ENCODE measurements at regions not wholly inside any gene's neighbourhood (a gene's known extent, or its start where the extent isn't known, plus 50 kb on each side); places are given as distances from the start of the nearest gene placed in this dataset.

DNA sequence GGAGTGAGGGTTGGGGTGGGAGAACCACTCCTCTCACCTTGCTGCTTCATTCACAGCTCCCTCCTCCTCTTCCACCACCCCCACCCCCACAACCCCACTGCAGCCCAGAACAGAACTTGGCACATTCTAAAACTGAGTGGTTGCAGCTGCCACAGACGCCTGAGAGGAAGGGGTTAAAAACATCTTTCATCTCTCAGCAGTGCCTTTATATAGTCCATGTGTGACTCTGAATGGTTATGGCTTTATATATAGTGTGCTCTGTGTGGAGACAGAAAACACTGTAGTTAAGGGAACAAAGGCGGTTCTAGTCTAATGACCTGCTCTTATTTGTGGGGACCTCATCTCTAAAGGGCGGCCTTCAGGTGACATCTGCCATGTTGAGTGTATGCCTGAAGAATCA is 144.8 kb downstream of the BCOR start:
- TF ChIP-seq RAD21 (IDR thresholded peaks at IDR 0.05; ENCODE audit: low read length) (no peak), BHLHE40 (IDR thresholded peaks at IDR 0.05; ENCODE audit: low read depth, low read length) (no peak), CEBPB (IDR thresholded peaks at IDR 0.05; ENCODE audit: low read depth, low read length) (no peak), POLR2A (IDR thresholded peaks at IDR 0.05; ENCODE audit: low read depth, low read length) (no peak), RCOR1 (IDR thresholded peaks at IDR 0.05; ENCODE audit: insufficient replicate concordance, low read length) (no peak), MAZ (IDR thresholded peaks at IDR 0.05; ENCODE audit: borderline replicate concordance, low read depth, low read length) (no peak), FOS (IDR thresholded peaks at IDR 0.05; ENCODE audit: low read depth, low read length) (no peak)
- TF ChIP-seq, protein P1, sequence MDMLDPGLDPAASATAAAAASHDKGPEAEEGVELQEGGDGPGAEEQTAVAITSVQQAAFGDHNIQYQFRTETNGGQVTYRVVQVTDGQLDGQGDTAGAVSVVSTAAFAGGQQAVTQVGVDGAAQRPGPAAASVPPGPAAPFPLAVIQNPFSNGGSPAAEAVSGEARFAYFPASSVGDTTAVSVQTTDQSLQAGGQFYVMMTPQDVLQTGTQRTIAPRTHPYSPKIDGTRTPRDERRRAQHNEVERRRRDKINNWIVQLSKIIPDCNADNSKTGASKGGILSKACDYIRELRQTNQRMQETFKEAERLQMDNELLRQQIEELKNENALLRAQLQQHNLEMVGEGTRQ (IDR thresholded peaks at IDR 0.05; ENCODE audit: low read depth, low read length): no peak
- TF ChIP-seq, protein P2, sequence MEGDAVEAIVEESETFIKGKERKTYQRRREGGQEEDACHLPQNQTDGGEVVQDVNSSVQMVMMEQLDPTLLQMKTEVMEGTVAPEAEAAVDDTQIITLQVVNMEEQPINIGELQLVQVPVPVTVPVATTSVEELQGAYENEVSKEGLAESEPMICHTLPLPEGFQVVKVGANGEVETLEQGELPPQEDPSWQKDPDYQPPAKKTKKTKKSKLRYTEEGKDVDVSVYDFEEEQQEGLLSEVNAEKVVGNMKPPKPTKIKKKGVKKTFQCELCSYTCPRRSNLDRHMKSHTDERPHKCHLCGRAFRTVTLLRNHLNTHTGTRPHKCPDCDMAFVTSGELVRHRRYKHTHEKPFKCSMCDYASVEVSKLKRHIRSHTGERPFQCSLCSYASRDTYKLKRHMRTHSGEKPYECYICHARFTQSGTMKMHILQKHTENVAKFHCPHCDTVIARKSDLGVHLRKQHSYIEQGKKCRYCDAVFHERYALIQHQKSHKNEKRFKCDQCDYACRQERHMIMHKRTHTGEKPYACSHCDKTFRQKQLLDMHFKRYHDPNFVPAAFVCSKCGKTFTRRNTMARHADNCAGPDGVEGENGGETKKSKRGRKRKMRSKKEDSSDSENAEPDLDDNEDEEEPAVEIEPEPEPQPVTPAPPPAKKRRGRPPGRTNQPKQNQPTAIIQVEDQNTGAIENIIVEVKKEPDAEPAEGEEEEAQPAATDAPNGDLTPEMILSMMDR (conservative IDR thresholded peaks at IDR 0.05; ENCODE audit: low read depth, low read length): no peak
- Histone ChIP-seq H2AK9ac (replicated peaks; ENCODE audit: low read depth, low read length, poor library complexity) (no peak overlapping the region), H3K9ac (ENCODE audit: low read depth, low read length) (no peak overlapping the region), H3K56ac (ENCODE audit: extremely low read depth, insufficient read depth, low read length) (no peak overlapping the region), H3K14ac (replicated peaks; ENCODE audit: low read depth, low read length) (no peak overlapping the region), H3K4me3 (ENCODE audit: insufficient read depth, low read depth, low read length) (no peak overlapping the region), H3K23ac (ENCODE audit: low read depth, low read length) (no peak overlapping the region), H3K4me1 (ENCODE audit: control insufficient read depth, insufficient read depth, low read length) (0 out of 2 replicates have a peak, but pooled peaks cover 1% of the 10 kb centered on the region), H4K20me1 (ENCODE audit: insufficient read depth, low read length) (0 out of 2 replicates have a peak, but pooled peaks cover 8% of the 10 kb centered on the region), H4K5ac (ENCODE audit: low read depth, low read length) (no peak overlapping the region), H2BK5ac (ENCODE audit: low read depth, low read length, poor library complexity, severe bottlenecking) (no peak overlapping the region), H2BK20ac (ENCODE audit: low read depth, low read length) (no peak overlapping the region), H3K36me3 (ENCODE audit: control insufficient read depth, insufficient read depth, low read length) (no peaks in the 10 kb centered on the region), H3K9me3 (ENCODE audit: control insufficient read depth, insufficient read depth, low read length) (0 out of 2 replicates have a peak, but pooled peaks cover 3% of the 10 kb centered on the region), H3K27ac (ENCODE audit: insufficient read depth, low read length) (no peak overlapping the region), H3K27me3 (ENCODE audit: control insufficient read depth, insufficient read depth, low read length) (peaks cover 41% of the 10 kb centered on the region), H3K9me1 (ENCODE audit: insufficient read depth, low read length) (no peaks in the 10 kb centered on the region), H2AK5ac (ENCODE audit: low read depth, low read length) (no peak overlapping the region), H3K79me1 (ENCODE audit: low read depth in 1 of 2, low read length in 2 of 2) (no peaks in the 10 kb centered on the region), H4K8ac (ENCODE audit: low read depth in 2 of 2, low read length in 2 of 2) (no peak overlapping the region), H4K91ac (ENCODE audit: insufficient read depth, low read depth, low read length) (no peak overlapping the region), H3K18ac (ENCODE audit: low read depth, low read length) (no peak overlapping the region), H3K4ac (ENCODE audit: low read depth, low read length) (no peak overlapping the region), H3K4me2 (ENCODE audit: low read depth, low read length) (no peak overlapping the region), H2BK120ac (ENCODE audit: low read depth, low read length) (no peak overlapping the region), H2AFZ (replicated peaks; ENCODE audit: low read length, poor library complexity) (no peak overlapping the region), H2BK15ac (ENCODE audit: low read depth, low read length) (no peak overlapping the region)
- DNase-seq: no peak
- dilution Hi-C loops (cut with HindIII; ENCODE audit: low sequenced_read_pairs, unreplicated experiment) (no loop called here), in situ Hi-C loops (cut with MboI; ENCODE audit: low sequenced_read_pairs) (no loop called here), intact Hi-C loops (cut with micrococcal nuclease) (no loop called here)
- ChIA-PET CTCF (no interaction called here), POLR2A (ENCODE audit: unreplicated experiment) (no interaction called here)
- BruUV-seq (replicated peaks): no TSS peak
- no peak for ATAC-seq (ENCODE audit: low read depth)
- whole genome bisulfite sequencing, 2 experiments (ENCODE audit: extremely low coverage in 2 of 2, insufficient read length in 1 of 2): no CpG with 5 or more reads among the region's 3 CpGs

All from IMR-90 (cell line).